Fibroblast of lung (primary cell): ENCODE measurements at regions not wholly inside any gene's neighbourhood (a gene's known extent, or its start where the extent isn't known, plus 50 kb on each side); places are given as distances from the start of the nearest gene placed in this dataset.

ENCODE experiments used
- EZH2 ChIP-seq: IDR thresholded peaks from 2 replicates; pipeline ENCODE4 v1.5.1; 2012; ENCODE audit warnings: low read length, control low read depth, mild to moderate bottlenecking; ENCODE audit errors: missing control alignments
- TF ChIP-seq, protein P1 (sequence below), 2 donors: IDR thresholded peaks in 1 of 2; conservative IDR thresholded peaks in 1 of 2; 1 replicate in 1 of 2; 2 replicates in 1 of 2; pipeline ENCODE4 v1.5.1; 2011 to 2012; ENCODE audit warnings: low read length in 2 of 2, control low read depth in 1 of 2, inconsistent platforms in 1 of 2, low read depth in 1 of 2, mild to moderate bottlenecking in 1 of 2

DNA sequence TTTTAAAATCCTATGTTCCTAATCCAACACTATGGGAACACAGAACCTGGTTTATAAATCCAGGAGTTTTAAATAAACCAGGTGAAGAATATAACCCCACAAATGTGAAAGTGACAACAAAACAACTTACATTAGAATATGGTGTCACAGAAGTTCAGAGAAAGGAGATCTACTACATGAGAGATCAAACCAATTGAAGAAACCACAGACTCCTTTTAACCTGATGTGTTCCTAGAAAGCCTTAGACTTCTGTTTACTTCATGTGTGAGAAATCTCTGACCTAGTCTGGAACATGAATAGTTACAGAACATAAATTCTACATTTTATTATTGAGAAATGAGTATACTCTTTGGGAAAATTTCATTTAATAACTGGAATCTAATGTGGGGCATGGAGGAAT is 165.3 kb downstream of the FTCDNL1 start:
- TF ChIP-seq, protein P1, sequence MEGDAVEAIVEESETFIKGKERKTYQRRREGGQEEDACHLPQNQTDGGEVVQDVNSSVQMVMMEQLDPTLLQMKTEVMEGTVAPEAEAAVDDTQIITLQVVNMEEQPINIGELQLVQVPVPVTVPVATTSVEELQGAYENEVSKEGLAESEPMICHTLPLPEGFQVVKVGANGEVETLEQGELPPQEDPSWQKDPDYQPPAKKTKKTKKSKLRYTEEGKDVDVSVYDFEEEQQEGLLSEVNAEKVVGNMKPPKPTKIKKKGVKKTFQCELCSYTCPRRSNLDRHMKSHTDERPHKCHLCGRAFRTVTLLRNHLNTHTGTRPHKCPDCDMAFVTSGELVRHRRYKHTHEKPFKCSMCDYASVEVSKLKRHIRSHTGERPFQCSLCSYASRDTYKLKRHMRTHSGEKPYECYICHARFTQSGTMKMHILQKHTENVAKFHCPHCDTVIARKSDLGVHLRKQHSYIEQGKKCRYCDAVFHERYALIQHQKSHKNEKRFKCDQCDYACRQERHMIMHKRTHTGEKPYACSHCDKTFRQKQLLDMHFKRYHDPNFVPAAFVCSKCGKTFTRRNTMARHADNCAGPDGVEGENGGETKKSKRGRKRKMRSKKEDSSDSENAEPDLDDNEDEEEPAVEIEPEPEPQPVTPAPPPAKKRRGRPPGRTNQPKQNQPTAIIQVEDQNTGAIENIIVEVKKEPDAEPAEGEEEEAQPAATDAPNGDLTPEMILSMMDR (conservative IDR thresholded peaks at IDR 0.05 in 1 of 2, IDR thresholded peaks at IDR 0.05 in 1 of 2; ENCODE audit: low read depth in 1 of 2, low read length in 2 of 2) = no peak
- no peak for TF ChIP-seq EZH2
